Stimulated activated CD4-positive, alpha-beta T cell treated with anti-CD3 and anti-CD28 coated beads, TNF-alpha, amount 100 ng/mL, for 4 hours (primary cell): ENCODE measurements at regions not wholly inside any gene's neighbourhood (a gene's known extent, or its start where the extent isn't known, plus 50 kb on each side); places are given as distances from the start of the nearest gene placed in this dataset.

ENCODE experiments used
- DNase-seq, 3 experiments: peaks; one replicate each; pipeline ENCODE4 v3.0.0-alpha.2; 2020; ENCODE audit warnings: low read depth in 3 of 3

- DNase-seq: no peak
Observed at GRCh38 chr13:85538957-85539356, 260.3 kb downstream of the SLITRK6 start.

- DNase-seq: no peak
Observed at GRCh38 chr13:85537601-85538000, 261.6 kb downstream of the SLITRK6 start.

GRCh38 chr13:85536706-85537105 is 262.5 kb downstream of the SLITRK6 start:
- DNase-seq: no peak

DNA sequence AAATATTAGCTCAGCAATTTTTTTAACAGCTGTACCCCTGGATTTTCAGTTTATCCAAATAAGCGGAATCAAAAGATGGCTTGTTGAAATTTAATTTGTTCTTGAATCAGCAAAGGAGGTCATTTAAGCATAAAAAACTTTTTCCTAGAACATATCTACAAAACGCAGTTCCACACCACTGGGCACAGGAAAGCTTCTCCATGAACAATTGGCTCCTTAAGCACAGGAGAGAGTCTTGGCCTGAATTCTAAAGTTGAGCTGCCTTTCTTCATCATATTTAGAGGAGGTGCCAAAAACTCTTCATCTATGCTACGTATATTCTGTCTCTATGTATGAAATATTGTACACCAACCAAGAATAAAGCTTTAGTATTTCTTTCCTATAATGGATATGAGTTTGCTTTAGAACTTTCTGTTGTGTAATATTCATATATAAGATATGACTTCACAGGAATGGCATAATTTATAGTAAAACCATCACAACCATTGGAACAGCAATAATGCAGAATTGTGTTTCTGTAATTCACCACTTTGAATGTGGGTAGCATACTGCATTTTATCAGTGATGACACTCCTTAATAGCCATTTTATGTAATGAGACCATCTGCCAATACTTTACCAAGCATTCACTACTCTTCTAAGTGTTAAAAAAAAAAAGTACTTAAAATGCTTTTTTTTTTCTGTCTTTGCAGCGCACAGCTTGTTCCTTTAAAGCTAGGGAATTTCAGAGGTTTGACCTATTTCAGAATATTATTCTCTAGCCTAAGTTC is 263.7 kb downstream of the SLITRK6 start:
- no peak for DNase-seq

GRCh38 chr13:85533911-85534310 is 265.3 kb downstream of the SLITRK6 start:
- no peak for DNase-seq

DNA sequence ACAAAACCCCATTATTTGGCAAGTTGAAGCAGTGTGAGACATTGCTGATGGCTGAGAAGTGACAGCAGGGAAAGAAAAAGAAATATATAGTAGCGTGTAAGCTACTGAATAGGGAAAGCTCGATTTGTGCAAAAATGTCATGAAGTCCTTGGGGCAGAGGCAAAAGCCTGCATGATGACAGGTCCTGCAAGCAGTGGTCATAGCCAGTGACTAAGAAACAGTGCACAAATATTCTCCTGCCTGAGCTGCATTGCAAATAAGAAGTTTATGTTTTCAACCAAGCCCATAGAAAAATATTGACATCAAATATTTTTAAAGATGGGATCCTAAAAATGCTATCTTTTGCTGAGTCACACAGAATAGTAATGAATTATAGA is 270.0 kb downstream of the SLITRK6 start:
- no peak for DNase-seq

DNA sequence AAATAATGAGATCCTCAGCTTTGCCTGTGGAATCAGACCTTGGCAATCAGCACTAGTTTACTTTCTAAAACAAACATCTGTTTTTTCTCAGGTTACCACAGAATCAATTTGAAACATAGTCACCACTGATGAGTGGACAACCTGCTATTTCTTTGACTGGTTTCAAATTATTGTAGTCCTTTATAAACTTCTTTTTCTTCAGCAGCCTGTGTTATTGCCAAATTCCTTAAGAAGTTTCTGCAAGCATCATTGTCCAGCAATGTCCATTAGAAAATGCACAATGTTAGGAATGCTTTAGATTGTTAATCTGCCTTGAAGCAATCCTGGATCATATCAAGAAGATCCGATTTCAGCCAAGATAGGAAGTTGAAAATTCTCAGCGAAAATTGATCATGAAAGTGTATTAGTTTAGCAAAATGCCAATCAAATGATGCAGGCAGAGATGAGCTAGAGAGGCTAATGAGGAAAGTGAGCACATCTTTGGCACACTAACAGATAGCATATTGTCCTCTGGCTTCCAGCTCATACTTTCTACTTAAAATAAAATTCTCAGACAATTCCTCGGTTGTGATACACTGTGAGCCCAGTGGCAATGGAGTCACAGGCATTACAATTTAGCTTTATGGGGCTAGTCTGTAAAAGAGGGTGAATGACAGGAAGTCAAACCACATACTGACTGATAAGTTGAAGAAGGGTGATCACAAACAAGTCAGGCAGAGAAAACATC is 270.6 kb downstream of the SLITRK6 start:
- no peak for DNase-seq

DNA sequence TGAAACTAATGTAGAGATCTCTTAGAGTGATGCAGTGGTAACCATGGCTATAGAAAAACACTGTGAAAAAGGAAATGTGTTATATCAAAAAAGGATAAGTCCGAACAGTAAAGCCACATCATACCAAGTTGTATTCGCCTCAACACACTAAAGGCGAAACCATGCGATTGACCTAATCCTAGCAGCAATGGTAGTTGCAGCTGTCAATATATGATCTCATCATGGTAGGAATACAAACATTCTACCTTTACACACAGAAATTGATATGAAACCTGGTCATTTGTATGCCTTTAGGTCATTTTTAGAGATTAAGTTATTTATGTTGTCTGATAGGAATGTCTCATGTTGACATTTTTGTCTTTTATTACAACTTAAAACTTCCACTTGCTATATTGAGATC is 271.9 kb downstream of the SLITRK6 start:
- DNase-seq: no peak

GRCh38 chr13:85525411-85525810 is 273.8 kb downstream of the SLITRK6 start:
- DNase-seq: no peak

- no peak for DNase-seq
Observed at GRCh38 chr13:85521657-85522056, 277.6 kb downstream of the SLITRK6 start.

- no peak for DNase-seq
Observed at GRCh38 chr13:85520445-85520844, 278.8 kb downstream of the SLITRK6 start.

- DNase-seq: no peak
Observed at GRCh38 chr13:85519363-85519762, 279.9 kb downstream of the SLITRK6 start.

- DNase-seq: no peak
Observed at GRCh38 chr13:85512421-85512820, 286.8 kb downstream of the SLITRK6 start.

GRCh38 chr13:85509512-85509911 is 289.7 kb downstream of the SLITRK6 start:
- DNase-seq: no peak

GRCh38 chr13:85508683-85509329 is 290.4 kb downstream of the SLITRK6 start:
- no peak for DNase-seq

DNA sequence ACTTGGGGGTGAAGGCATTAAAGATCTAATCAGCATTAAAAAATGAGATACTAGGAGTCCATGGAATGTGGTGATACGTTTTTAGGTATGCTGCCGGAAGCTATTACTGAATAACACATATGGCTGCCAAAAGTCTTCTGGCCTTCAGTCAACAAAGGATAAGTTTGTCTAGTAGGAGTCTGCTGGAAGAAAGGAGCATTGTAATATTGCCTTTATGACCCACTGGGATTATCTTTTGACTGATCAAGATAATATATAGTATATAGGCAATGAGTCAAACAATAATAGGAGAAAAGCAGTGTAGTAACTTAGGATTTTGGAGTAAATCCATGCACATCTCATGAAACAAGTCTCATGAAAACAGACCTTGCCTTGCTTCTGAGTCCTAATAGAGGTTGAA is 295.4 kb downstream of the SLITRK6 start:
- DNase-seq: no peak

- DNase-seq: no peak
Observed at GRCh38 chr13:85501616-85502015, 297.6 kb downstream of the SLITRK6 start.

GRCh38 chr13:85500696-85501256 is 298.4 kb downstream of the SLITRK6 start:
- DNase-seq: no peak

- no peak for DNase-seq
Observed at GRCh38 chr13:85498774-85499173, 300.4 kb downstream of the SLITRK6 start.

GRCh38 chr13:85497652-85498051 is 301.6 kb downstream of the SLITRK6 start:
- DNase-seq: no peak

DNA sequence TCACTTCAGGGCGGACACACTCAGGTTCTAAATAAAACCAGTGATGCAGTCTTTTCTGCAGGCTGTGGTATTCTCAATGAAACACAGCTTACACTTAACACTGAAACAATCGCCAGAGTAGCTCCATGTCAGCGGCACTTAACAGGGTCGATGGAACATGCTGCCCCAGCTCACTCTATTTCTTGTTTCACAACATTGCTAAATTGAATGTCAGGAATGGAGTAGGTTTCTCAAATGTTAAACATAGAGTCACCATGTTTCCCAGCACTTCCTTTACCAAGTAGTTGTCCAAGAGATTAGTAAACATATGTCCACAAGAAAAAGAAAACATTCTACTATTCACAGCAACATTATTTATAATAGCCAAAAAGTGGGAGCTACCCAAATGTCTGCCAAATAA is 306.9 kb downstream of the SLITRK6 start:
- DNase-seq: no peak

DNA sequence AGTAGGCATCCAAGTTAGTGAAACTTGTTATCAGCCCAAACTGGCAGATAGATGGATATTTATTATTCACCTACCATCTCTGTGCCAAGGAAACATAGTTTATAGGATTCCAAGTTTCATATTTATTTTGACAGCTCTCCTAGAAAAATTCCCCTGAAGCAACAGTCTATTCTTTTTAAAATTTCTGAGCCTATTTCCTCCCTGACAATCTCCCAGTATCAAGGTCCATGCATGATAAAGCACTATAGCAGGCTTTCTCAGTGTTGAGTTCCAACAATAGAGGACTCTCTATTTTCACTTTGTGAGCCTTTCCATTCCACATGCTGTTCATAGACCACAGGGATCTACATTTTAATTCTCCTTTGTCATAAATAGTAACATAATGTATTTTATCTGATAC is 312.6 kb downstream of the SLITRK6 start:
- DNase-seq: no peak

DNA sequence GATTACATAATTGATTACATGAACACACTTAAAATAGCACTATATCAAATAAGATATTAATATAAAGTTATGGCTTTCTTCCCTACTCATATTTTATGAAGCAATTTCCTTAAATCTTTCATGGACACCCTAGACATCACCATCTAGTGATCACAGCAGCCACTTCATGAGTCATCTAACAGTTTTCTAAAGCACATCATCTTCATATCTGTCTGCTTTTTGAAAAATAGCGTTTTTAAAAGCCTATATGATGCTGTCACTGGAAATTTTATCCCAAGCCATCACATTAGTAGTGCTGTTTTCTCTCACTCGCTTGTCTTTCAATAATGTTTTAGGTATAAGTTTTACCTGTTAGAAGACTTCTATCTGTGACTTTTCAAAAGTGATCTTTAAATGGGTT is 326.1 kb downstream of the SLITRK6 start:
- DNase-seq: no peak
